ENCODE measurements at regions not wholly inside any gene's neighbourhood (a gene's known extent, or its start where the extent isn't known, plus 50 kb on each side); places are given as distances from the start of the nearest gene placed in this dataset.

DNA sequence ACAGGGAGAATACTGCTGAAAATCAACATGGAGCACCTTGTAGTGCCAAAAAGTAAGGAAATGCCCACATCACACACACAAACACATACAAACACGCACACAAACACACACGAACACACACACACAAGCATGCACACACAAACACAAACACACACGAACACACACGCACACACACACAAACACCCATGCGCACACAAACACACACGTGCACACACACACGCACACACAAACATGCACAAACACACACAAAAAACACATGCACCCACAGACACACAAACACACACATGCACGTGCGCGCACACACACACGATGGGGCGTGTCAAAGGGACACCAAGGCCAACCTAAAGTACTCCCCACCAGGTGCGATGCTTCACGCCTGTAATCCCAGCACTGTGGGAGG, 61.7 kb upstream of the C14orf180 start:
- no peaks in the 10 kb centered on the region for H3K36me3 ChIP-seq
- no peaks in the 10 kb centered on the region for H3K27me3 ChIP-seq
- H3K4me3 ChIP-seq = no peak overlapping the region
- H3K9ac ChIP-seq (ENCODE audit: low read depth in 2 of 2, low read length in 2 of 2) = no peak overlapping the region
- TF ChIP-seq, protein P1, sequence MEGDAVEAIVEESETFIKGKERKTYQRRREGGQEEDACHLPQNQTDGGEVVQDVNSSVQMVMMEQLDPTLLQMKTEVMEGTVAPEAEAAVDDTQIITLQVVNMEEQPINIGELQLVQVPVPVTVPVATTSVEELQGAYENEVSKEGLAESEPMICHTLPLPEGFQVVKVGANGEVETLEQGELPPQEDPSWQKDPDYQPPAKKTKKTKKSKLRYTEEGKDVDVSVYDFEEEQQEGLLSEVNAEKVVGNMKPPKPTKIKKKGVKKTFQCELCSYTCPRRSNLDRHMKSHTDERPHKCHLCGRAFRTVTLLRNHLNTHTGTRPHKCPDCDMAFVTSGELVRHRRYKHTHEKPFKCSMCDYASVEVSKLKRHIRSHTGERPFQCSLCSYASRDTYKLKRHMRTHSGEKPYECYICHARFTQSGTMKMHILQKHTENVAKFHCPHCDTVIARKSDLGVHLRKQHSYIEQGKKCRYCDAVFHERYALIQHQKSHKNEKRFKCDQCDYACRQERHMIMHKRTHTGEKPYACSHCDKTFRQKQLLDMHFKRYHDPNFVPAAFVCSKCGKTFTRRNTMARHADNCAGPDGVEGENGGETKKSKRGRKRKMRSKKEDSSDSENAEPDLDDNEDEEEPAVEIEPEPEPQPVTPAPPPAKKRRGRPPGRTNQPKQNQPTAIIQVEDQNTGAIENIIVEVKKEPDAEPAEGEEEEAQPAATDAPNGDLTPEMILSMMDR (IDR thresholded peaks at IDR 0.05) = no peak
- H3K27ac ChIP-seq = no peak overlapping the region
- intact Hi-C loops (cut with DNase I) = no loop called here
- no peak for DNase-seq
- H3K4me1 ChIP-seq = no peaks in the 10 kb centered on the region
- no peaks in the 10 kb centered on the region for H3K9me3 ChIP-seq

DNA sequence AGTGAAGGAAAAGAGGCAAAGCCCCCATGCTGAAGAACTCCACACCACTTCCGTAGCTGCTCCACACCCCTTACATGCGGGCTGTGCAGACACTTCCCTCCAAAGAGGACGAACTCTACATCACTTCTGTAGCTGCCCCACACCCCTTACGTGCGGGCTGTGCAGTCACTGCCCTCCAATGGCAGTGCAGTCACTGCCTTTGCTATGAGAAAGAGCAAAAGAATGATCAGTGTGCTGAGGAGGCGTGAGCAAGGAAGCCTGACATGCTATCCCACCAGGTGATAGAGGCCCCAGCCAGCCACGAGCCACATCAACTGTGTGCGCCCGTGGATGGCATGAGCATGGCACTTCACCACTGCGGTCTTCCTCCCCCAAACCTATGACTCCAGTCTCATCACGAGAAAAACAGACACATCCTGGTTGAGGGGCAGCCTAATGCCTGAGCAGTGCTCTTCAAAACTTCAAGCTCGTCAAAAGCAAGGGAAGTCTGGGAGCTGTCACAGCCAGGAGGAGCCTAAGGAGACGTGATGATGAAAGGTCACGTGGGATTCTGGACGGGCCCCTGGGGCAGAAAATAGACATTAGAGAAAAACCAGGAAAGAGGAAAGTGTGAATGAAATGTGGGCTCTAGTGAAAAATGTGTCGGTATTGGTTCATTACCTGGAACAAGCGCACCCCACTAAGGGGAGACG, 60.8 kb upstream of the C14orf180 start:
- no peaks in the 10 kb centered on the region for H3K27me3 ChIP-seq
- no peaks in the 10 kb centered on the region for H3K4me1 ChIP-seq
- no peak overlapping the region for H3K27ac ChIP-seq
- DNase-seq = no peak
- no peaks in the 10 kb centered on the region for H3K36me3 ChIP-seq
- no peak overlapping the region for H3K9ac ChIP-seq (ENCODE audit: low read depth in 2 of 2, low read length in 2 of 2)
- H3K9me3 ChIP-seq = no peaks in the 10 kb centered on the region
- TF ChIP-seq, protein P1 (IDR thresholded peaks at IDR 0.05) = no peak
- no peak overlapping the region for H3K4me3 ChIP-seq
- intact Hi-C loops (cut with DNase I) = no loop called here

DNA sequence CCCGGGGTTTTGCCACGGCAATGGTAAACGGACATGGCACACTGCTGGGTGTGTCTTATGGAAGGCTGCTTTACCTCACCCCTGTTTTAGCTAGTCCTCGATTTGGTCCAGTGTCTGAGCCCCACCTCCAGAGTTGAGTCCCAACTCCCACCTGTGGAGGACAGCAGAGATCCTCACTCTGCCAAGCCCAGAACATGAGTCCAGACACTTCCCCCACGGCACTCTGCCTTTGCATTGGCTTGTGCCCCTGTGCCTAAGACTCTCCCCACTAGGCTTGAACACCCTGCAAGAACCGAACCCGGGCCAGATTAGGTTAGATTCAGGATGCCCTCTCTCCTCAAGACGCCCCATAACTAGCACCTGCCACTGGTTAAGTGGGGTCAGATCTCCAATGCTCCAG, 59.8 kb upstream of the C14orf180 start:
- TF ChIP-seq, protein P1 (IDR thresholded peaks at IDR 0.05) = no peak
- no peaks in the 10 kb centered on the region for H3K36me3 ChIP-seq
- no peak overlapping the region for H3K4me3 ChIP-seq
- H3K9ac ChIP-seq (ENCODE audit: low read depth in 2 of 2, low read length in 2 of 2) = no peak overlapping the region
- no peaks in the 10 kb centered on the region for H3K9me3 ChIP-seq
- no peak for DNase-seq
- H3K4me1 ChIP-seq = no peaks in the 10 kb centered on the region
- intact Hi-C loops (cut with DNase I) = no loop called here
- H3K27me3 ChIP-seq = no peaks in the 10 kb centered on the region
- H3K27ac ChIP-seq = no peak overlapping the region

DNA sequence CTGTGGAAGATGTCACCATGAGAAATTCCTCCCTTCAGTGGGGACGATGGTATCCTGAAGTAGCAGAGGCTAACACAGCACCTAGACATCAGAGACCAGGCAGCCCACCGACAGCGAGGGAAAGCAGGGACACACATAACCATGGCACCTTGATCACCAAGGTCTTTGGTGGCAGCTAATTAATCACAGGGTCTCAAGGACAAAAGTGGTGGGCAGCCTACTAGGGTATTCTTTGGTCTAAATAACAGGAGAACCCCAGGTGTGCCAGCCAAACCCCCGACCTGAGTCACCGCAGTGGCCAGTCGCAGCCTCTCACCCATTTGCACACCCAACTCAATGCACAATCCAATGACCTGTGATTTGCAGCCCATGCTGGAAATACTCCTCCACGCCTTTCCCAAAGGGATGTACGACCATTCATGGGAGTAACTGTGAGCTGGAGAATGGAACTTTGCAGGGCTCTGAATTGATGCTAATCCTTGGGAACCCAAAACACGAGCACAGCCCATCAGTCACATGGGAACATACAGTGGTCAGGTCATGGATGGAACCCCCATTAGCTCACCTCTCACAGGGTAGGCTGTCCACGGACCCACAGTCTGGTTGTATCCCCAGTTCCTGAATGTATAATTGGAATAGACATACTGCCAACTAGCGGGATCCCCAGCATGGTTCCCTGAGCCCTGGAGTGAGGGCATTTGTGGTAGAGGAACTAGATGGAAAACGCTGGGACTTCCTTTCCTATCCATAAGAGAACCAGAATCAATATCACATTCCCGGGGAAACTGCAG, 58.7 kb upstream of the C14orf180 start:
- Histone ChIP-seq H3K9me3 (no peaks in the 10 kb centered on the region), H3K4me1 (no peaks in the 10 kb centered on the region), H3K9ac (ENCODE audit: low read depth in 2 of 2, low read length in 2 of 2) (no peak overlapping the region), H3K27me3 (no peaks in the 10 kb centered on the region), H3K4me3 (no peak overlapping the region), H3K36me3 (no peaks in the 10 kb centered on the region), H3K27ac (no peak overlapping the region)
- intact Hi-C loops (cut with DNase I) = no loop called here
- DNase-seq = no peak
- TF ChIP-seq, protein P1 (IDR thresholded peaks at IDR 0.05) = no peak

DNA sequence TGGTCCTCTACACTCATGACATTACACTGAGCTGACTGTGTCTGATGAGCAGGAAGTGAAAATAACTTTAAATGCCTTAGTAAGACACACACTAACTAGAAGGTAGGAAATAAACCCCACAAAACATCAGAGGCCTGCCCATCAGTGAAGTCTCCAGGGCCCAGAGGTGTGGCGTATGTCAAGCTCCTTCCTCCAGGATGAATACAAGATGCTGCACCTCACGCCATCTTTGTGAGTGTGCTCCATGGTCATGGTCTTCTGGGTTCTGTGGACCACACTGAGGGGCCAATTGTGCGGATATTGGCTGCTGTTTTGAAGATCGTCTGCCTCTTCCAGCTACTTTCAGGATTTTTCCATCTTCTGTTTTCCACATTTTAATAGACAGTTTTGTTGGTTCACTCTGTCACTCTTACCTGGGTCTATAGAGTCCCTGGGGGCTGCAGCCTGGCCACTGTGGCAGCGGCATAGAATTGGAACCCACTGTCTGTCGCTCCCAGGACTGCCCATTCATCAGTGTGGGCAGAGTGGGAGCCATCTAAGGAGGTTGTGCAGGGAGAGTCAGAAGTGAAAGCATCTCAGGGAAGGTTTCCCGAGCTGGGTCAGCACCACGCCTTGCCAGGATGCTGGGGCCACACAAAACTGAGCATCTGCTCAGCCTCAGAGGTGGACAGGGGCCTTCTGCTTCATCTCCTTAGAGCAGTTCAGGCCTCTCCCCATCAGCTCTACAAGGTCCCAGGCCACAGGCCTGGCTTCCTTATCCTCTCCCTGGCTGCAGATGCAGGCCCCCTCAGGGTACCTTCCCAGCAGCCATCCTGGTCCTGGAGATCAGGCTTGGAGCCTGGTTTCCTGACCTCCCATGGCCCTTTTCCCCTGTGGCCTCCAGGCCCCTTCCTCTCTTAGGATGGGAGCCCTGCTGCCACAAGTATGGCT, 57.5 kb upstream of the C14orf180 start:
- Histone ChIP-seq H3K9ac (ENCODE audit: low read depth in 2 of 2, low read length in 2 of 2) (no peak overlapping the region), H3K9me3 (no peaks in the 10 kb centered on the region), H3K4me1 (no peaks in the 10 kb centered on the region), H3K27ac (no peak overlapping the region), H3K27me3 (no peaks in the 10 kb centered on the region), H3K36me3 (no peaks in the 10 kb centered on the region), H3K4me3 (no peak overlapping the region)
- no peak for DNase-seq
- TF ChIP-seq, protein P1 (IDR thresholded peaks at IDR 0.05) = no peak
- intact Hi-C loops (cut with DNase I) = no loop called here
